ENCODE measurements at regions not wholly inside any gene's neighbourhood (a gene's known extent, or its start where the extent isn't known, plus 50 kb on each side); places are given as distances from the start of the nearest gene placed in this dataset.

- peak; percentile 70 for TF ChIP-seq RBM39 (IDR thresholded peaks at IDR 0.05; ENCODE audit: low read depth, low read length, poor library complexity, severe bottlenecking)
- TF ChIP-seq RBAK (CRISPR knock-in tag; IDR thresholded peaks at IDR 0.05): peak; percentile 70; the same call in 1 of the 2 replicates
- TF ChIP-seq ZNF644 (CRISPR knock-in tag; IDR thresholded peaks at IDR 0.05; ENCODE audit: low read depth): peak; percentile 96
- no peak; the same call in 1 of the 2 replicates for TF ChIP-seq DR1 (CRISPR knock-in tag; IDR thresholded peaks at IDR 0.05)
- TF ChIP-seq ARHGAP35 (CRISPR knock-in tag; IDR thresholded peaks at IDR 0.05; ENCODE audit: borderline replicate concordance): peak; percentile 97
- TF ChIP-seq ZNF761 (CRISPR knock-in tag; conservative IDR thresholded peaks at IDR 0.05): peak; percentile 95
- TF ChIP-seq RCOR2 (CRISPR knock-in tag; IDR thresholded peaks at IDR 0.05): peak; percentile 98
- peak; percentile 51; the same call in 1 of the 2 replicates for TF ChIP-seq ZNF329 (CRISPR knock-in tag; IDR thresholded peaks at IDR 0.05; ENCODE audit: low read depth)
- no peak for TF ChIP-seq PLRG1 (conservative IDR thresholded peaks at IDR 0.05)
- peak; percentile 95 for TF ChIP-seq KLF13 (CRISPR knock-in tag; IDR thresholded peaks at IDR 0.05)
- TF ChIP-seq FOXP1 (IDR thresholded peaks at IDR 0.05): peak; percentile 98
- peak; percentile 100 for TF ChIP-seq FOXP1 (CRISPR knock-in tag; IDR thresholded peaks at IDR 0.05)
- peak; percentile 89; the same call in 1 of the 2 replicates for TF ChIP-seq ZNF691 (CRISPR knock-in tag; IDR thresholded peaks at IDR 0.05; ENCODE audit: borderline replicate concordance, low read depth)
- TF ChIP-seq MTA3 (CRISPR knock-in tag; IDR thresholded peaks at IDR 0.05): no peak
- no peak; the same call in 1 of the 2 replicates for TF ChIP-seq RARG (CRISPR knock-in tag; IDR thresholded peaks at IDR 0.05; ENCODE audit: low read depth)
- TF ChIP-seq AKAP8 (CRISPR knock-in tag; IDR thresholded peaks at IDR 0.05): peak; percentile 97
- no peak for TF ChIP-seq ZNF496 (CRISPR knock-in tag; IDR thresholded peaks at IDR 0.05; ENCODE audit: insufficient replicate concordance)
- TF ChIP-seq ZNF777 (CRISPR knock-in tag; IDR thresholded peaks at IDR 0.05): peak; percentile 59; the same call in 1 of the 2 replicates
- TF ChIP-seq LRRFIP1 (CRISPR knock-in tag; conservative IDR thresholded peaks at IDR 0.05): no peak
- TF ChIP-seq ARID5B (CRISPR knock-in tag; IDR thresholded peaks at IDR 0.05): peak; percentile 100
- TF ChIP-seq KAT2B (IDR thresholded peaks at IDR 0.05; ENCODE audit: borderline replicate concordance, low read depth, low read length): no peak
- TF ChIP-seq TAF15 (IDR thresholded peaks at IDR 0.05; ENCODE audit: low read depth, low read length, poor library complexity, severe bottlenecking): no peak
- TF ChIP-seq ZNF44 (CRISPR knock-in tag; IDR thresholded peaks at IDR 0.05): peak; percentile 55; the same call in 1 of the 2 replicates
- no peak for TF ChIP-seq HNRNPLL (IDR thresholded peaks at IDR 0.05; ENCODE audit: low read depth, low read length, poor library complexity, severe bottlenecking)
These were observed 150.6 kb upstream of the AFDN start (continued) for GRCh38 chr6:167676000-167676665.
